ENCODE measurements at regions not wholly inside any gene's neighbourhood (a gene's known extent, or its start where the extent isn't known, plus 50 kb on each side); places are given as distances from the start of the nearest gene placed in this dataset.

- TF ChIP-seq CTCF (IDR thresholded peaks at IDR 0.05; ENCODE audit: low read depth, low read length) (no peak), MYC (IDR thresholded peaks at IDR 0.05; ENCODE audit: low read depth, low read length) (no peak)
Observed at GRCh38 chr16:6827931-6828330, 504.7 kb upstream of the RBFOX1 start.
